ENCODE measurements at regions not wholly inside any gene's neighbourhood (a gene's known extent, or its start where the extent isn't known, plus 50 kb on each side); places are given as distances from the start of the nearest gene placed in this dataset.

DNA sequence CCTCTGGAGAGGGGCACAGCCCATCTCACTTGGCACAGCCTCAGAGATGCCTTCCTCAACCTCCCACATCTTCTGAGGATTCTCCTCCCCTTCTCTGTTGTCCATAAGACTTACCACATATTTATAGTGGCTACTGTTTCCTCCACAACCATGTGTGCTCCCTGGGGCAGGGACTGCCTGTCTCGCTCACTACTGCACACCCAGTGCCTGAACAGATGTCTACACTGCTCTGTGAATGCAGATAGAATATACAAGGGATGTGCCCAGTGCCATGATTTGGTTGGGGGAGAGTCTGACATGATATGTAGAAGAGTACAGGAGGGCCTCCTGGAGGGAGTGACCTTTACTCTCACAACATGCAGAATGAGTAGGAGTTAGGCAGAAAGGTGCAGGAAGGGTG, 67.3 kb upstream of the ANO1 start:
- no peak for DNase-seq (ENCODE audit: low read depth)
- H3K4me3 ChIP-seq (ENCODE audit: low read depth, low read length): no peak overlapping the region
- TF ChIP-seq, protein P1, sequence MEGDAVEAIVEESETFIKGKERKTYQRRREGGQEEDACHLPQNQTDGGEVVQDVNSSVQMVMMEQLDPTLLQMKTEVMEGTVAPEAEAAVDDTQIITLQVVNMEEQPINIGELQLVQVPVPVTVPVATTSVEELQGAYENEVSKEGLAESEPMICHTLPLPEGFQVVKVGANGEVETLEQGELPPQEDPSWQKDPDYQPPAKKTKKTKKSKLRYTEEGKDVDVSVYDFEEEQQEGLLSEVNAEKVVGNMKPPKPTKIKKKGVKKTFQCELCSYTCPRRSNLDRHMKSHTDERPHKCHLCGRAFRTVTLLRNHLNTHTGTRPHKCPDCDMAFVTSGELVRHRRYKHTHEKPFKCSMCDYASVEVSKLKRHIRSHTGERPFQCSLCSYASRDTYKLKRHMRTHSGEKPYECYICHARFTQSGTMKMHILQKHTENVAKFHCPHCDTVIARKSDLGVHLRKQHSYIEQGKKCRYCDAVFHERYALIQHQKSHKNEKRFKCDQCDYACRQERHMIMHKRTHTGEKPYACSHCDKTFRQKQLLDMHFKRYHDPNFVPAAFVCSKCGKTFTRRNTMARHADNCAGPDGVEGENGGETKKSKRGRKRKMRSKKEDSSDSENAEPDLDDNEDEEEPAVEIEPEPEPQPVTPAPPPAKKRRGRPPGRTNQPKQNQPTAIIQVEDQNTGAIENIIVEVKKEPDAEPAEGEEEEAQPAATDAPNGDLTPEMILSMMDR (IDR thresholded peaks at IDR 0.05; ENCODE audit: low read depth, low read length, missing control alignments): no peak

DNA sequence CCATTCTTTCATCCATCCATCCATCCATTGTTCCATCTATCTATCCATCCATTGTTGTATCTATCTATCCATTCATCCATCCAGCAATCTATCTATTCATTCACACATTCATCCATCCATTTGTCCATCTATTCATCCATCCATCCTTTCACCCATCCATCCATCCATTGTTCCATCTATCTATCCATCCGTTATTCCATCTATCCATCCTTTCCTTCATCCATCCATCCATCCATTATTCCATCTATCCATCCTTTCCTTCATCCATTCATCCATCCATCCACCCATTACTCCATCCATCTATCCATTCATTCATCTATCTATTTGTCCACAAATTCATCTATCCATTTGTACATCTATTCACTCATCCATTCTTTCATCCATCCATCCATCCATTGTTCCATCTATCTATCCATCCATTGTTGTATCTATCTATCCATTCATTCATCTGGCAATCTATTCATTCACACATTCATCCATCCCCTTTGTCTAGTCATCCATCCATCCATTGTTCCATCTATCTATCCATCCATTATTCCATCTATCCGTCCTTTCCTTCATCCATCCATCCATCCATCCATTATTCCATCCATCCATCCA, 65.9 kb upstream of the ANO1 start:
- TF ChIP-seq, protein P1 (IDR thresholded peaks at IDR 0.05; ENCODE audit: low read depth, low read length, missing control alignments): no peak
- DNase-seq (ENCODE audit: low read depth): no peak

DNA sequence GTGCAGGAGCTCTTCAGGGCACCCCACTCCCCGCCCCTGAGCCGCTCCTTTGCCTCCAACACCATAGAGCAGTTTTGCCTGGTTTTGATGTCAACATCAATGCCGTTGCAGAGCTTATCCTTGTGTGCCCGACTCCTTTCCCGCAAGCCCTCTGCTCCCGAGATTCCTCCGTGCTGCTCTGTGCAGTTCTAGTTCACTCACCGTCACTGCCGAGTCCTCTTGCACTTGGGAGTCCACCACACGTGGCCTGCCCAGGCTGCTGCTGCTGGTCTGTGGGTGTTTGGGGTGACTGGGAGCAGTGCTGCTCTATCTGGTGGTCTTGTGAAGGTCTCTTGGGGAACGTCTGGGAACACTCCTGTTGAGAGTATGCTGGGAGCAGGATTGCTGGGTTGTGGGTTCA, 63.8 kb upstream of the ANO1 start:
- TF ChIP-seq, protein P1 (IDR thresholded peaks at IDR 0.05; ENCODE audit: low read depth, low read length, missing control alignments): no peak
- no peak for DNase-seq (ENCODE audit: low read depth)

More for the DNA sequence above, 65.9 kb upstream of the ANO1 start:
- no peak overlapping the region for H3K4me3 ChIP-seq (ENCODE audit: low read depth, low read length)

DNA sequence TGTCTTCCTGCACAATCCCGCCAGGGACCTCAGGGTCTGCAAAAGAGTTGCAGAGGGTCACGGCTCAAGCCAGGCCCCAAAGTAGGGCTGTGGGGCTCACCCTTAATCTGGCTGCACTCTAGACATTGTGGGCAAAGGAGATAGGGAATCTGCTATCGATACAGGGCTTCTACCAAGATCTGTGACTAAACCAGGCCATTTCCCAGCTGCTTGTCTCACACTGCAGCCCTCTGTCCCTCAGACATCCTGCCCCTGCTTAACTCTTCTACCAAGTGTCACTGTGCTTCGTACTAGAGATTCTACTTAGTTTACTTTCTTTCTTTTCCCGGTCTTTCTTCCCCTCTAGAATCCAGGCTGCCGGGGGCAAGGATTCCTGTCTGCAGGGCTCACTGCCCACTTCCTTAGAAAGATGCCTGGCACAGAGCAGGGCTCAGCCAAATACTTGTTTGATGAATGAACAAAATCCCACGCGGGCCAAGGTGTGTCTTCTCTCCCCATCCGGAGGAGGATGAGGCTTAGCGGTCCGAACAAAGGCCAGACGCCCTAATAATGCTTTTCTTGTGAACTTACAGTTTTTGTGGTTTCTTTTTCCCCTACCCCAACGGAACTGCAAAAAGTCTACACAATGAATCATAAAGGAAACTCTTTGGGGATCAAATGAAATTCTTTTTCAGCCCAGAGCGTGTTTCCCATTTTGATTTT, 61.3 kb upstream of the ANO1 start:
- no peak for DNase-seq (ENCODE audit: low read depth)
- H3K4me3 ChIP-seq (ENCODE audit: low read depth, low read length): no peak overlapping the region
- TF ChIP-seq, protein P1 (IDR thresholded peaks at IDR 0.05; ENCODE audit: low read depth, low read length, missing control alignments): no peak

More for the DNA sequence above, 63.8 kb upstream of the ANO1 start:
- no peak overlapping the region for H3K4me3 ChIP-seq (ENCODE audit: low read depth, low read length)

DNA sequence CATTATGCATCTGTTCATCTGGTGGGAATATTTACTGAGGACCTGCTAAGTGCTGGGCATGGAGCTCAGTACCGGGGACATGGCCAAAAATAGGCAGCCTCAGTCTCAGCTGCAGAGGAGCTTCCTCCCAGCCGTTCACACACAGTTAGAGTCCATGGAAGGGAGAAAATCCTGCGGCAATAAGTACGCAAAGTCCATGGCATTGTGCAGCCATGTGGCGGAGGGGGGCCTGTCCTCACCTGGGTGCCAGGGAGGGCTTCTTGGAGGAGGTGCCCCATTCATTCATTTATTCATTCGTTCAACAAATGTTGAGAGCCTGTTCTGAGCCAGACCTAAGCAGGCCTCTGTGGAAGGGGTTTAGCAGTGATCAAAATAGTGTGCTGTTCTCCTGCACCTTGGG, 59.3 kb upstream of the ANO1 start:
- no peak overlapping the region for H3K4me3 ChIP-seq (ENCODE audit: low read depth, low read length)
- TF ChIP-seq, protein P1 (IDR thresholded peaks at IDR 0.05; ENCODE audit: low read depth, low read length, missing control alignments): no peak
- no peak for DNase-seq (ENCODE audit: low read depth)

DNA sequence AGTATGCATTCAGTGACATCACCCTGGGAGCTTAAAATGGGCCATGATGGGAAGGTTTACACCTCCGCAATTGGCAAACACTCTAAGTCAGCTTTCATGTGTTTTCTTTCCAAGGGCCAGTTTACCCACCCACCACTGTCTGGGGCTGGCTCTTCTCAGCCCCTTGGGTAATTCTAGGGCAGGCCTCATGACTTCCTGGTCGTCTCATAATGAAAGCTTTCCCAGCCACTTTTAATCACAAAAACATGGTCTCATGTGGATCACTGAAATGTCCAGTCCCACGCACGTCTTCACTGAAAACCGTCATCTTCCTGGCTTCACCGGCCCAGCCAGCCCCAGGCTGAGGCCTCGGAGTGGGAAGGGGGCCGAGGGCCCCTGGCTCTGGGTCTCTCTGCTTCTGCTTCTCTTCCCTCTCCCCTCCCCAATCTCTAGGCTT, 58.5 kb upstream of the ANO1 start:
- DNase-seq (ENCODE audit: low read depth): no peak

More for the DNA sequence above, 58.5 kb upstream of the ANO1 start:
- no peak overlapping the region for H3K4me3 ChIP-seq (ENCODE audit: low read depth, low read length)
- TF ChIP-seq, protein P1 (IDR thresholded peaks at IDR 0.05; ENCODE audit: low read depth, low read length, missing control alignments): no peak

Measured in GM12864 (cell line).